ENCODE measurements at regions not wholly inside any gene's neighbourhood (a gene's known extent, or its start where the extent isn't known, plus 50 kb on each side); places are given as distances from the start of the nearest gene placed in this dataset.

DNA sequence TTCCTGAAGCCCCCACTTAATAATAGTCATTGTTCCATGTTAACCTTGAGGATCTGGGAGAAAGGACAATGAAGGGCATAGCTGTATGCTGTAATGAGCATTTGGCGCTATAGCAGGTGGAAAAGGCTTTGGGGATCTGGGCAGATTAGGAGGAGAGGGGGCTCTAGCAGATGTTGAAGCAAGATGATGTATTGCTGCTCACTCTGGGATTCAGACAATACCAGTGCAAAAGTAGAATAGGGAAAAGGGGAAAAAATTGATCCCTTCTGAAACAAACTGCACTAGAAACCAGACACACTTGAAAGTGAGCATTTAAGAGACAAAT, 575.3 kb upstream of the MEF2C start:
- no peak for DNase-seq (ENCODE audit: low spot score)

GRCh38 chr5:89457411-89458331, 574.7 kb upstream of the MEF2C start:
- DNase-seq (ENCODE audit: low spot score), result peak; percentile 25

DNA sequence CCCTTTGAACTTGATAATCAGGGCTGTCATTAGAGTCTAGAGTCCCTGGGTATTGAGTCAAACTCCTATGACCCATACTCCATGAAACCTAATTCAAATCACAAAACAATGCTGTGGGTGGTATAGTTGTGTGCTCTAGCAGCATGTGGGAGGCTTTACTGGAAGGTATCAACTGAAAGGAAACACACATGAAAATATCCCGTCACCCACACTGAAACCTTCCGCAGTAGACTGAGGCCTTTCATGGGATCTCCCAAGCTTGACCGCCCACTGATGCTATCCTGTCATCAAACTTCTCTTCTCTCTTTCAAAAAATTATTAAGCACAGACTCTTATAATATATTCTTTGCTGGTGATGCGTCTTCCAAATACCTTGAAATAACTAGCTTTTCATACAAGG, 569.1 kb upstream of the MEF2C start:
- DNase-seq (ENCODE audit: low spot score), result no peak

GRCh38 chr5:89451263-89451662, 568.3 kb upstream of the MEF2C start:
- no peak for DNase-seq (ENCODE audit: low spot score)

- DNase-seq (ENCODE audit: low spot score), result no peak
Measured at GRCh38 chr5:89450149-89450538, 567.2 kb upstream of the MEF2C start.

DNA sequence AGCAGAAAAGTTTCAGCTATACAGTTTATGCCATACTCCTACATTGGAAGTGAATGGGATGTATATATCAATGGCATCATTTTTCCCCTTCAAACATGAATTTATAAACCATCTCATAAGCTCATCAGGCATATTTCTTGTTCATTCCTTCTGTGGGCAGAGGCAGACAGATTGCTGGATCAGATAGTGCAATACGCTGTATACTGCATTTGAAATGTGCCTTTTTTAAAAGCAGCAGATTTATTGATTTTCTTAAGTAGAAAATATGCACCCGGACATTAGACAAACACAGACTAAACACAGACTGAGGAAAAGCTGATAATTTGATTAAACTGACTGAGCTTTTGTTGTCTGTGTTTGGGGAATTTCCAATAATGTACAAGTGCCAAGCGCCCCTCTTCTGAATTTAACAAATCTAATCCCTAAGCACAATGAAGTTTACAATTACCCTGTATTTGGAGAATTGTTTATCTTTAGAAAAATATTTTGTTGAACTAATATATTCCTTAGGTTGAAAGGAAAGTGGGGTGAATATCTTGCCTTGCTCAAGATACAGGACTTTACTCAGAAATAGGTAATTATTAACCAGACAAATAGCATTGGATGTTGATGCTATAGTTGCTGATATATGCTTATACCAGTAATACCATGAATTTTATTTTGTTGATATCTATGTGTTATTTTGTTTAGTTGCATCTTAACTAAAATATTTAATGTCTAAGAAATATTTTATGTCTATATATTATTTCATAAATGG, 566.6 kb upstream of the MEF2C start:
- no peak for DNase-seq (ENCODE audit: low spot score)

DNA sequence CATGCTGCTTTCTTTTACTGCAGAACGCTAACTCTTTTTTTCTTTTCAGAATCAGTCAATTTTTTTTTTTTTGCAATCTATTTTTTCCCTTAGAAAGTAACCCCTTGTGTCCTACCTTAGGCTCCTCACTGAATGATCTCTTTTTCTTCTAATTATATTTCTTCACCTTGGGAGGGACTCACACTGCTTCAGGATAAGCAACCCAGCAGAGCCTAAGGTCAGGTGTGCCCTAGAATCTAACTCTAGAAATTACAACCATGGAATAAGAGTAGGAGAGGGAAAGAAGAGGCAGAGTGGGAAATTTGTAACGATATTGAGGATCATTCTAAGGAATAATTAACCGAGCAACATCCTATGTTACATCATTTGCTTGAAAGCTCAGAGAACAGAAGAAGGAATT, 564.0 kb upstream of the MEF2C start:
- DNase-seq (ENCODE audit: low spot score), result no peak

- DNase-seq (ENCODE audit: low spot score), result peak; percentile 60
Measured at GRCh38 chr5:89445106-89445745, 562.2 kb upstream of the MEF2C start.

- no peak for DNase-seq (ENCODE audit: low spot score)
Measured at GRCh38 chr5:89444088-89444487, 561.1 kb upstream of the MEF2C start.

DNA sequence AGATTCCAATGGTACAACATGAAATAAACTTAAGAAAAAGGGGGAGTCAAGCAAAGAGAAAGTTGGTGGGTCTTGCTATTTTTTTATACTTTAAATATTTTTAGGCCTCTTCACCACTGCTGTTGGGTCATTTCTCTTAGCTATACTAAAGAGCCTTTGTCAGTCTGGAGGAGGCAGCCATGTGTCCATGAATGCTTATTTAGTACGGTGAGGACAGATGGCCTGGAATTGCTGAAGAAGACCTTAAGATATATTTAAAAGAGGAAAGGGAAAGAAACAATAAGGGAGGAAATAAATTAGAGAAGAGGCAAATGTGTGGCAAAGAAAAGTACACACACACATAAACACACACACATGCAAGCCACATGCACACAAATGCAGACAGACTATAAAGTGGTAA, 560.5 kb upstream of the MEF2C start:
- DNase-seq (ENCODE audit: low spot score), result no peak

DNA sequence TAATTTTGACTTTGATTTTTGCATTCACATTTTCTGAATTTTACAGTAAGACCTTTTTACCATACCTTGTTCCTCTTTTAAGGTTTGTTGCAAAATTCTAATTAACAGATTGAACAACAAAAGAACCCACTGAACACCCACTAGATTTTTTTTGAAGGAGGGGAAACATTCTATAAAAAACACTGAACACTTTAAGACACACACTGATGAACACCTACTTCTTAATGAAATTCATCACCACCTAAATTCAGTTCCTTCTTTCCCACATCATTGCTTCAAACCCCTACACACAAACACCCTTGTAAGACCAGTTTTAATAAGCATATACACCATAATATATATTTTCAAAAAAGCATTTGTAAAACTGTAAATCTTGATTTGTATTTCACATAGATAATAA, 559.0 kb upstream of the MEF2C start:
- DNase-seq (ENCODE audit: low spot score), result no peak

DNA sequence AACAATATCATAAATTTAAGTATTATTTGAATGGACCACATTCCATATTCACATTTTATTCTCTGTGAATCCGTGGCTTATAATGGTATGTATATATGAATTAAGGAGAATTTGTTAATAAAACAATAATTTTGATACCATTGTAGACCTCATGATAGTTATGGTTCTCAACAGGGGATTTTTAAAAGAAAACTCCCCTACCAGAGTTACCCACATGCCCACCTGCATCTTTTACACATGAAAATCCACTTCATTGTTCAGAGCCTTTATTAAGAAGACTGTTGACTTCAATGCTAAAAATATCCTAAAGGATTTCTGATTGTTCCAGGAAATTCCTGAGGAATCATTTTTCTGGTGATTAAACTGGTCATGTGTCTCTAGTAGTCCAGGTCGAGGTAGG, 557.7 kb upstream of the MEF2C start:
- no peak for DNase-seq (ENCODE audit: low spot score)

- DNase-seq (ENCODE audit: low spot score), result no peak
Measured at GRCh38 chr5:89437450-89438435, 554.8 kb upstream of the MEF2C start.

- DNase-seq (ENCODE audit: low spot score), result no peak
Measured at GRCh38 chr5:89436464-89436863, 553.5 kb upstream of the MEF2C start.

GRCh38 chr5:89435347-89435746, 552.4 kb upstream of the MEF2C start:
- no peak for DNase-seq (ENCODE audit: low spot score)

GRCh38 chr5:89428624-89429023, 545.6 kb upstream of the MEF2C start:
- no peak for DNase-seq (ENCODE audit: low spot score)

DNA sequence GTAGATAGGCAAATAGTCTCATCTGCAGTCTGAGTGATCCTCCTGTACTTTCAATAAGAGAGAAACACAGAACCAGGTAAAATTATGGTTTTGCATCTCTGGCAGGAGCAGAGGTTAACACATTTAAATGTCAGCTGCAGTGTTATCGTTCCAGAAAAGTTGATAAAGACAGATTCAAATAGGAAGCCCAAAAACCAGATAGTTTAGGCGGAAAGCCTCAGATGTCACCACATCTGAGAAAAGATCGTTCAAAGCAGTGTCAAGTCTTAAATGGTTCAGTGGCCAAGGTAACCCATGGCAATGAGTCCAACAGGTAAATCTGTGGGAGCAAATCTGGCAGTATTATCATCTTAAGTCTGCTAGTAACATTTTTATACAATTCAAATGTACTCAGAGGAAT, 542.1 kb upstream of the MEF2C start:
- no peak for DNase-seq (ENCODE audit: low spot score)

DNA sequence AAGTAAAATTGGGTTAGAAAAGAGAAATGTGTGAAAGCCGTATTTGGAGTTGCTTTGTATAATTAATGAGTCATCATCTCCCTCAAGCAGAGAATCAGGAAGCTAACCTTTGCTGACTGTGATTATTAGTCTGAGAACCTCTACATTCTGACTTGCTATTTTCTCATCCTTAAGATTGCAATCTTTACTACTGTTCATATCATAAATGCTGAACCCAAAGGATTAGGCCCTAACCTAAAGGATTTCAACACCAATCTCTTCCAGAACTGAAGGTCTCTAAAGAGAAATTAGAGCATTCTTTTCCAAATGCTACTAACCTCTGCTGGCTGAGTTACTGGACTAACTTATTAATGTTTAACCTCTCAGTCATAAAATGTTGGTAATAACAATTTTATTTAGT, 538.1 kb upstream of the MEF2C start:
- DNase-seq (ENCODE audit: low spot score), result no peak

GRCh38 chr5:89418407-89419085, 535.6 kb upstream of the MEF2C start:
- DNase-seq (ENCODE audit: low spot score), result no peak

DNA sequence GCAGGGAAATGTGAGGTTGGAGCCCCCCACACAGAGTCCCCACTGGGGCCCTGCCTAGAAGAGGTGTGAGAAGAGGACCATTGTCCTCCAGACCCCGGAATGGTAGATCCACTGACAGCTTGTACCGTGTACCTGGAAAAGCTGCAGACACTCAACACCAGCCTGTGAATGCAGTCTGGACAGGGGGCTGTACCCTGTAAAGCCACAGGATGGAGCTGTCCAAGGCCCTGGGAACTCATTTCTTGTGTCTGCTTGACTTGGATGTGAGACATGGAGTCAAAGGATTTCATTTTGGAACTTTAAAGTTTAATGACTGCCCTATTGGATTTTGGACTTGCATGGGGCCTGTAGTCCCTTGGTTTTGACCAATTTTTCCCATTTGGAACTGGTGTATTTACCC, 535.0 kb upstream of the MEF2C start:
- no peak for DNase-seq (ENCODE audit: low spot score)

GRCh38 chr5:89417515-89417914, 534.5 kb upstream of the MEF2C start:
- no peak for DNase-seq (ENCODE audit: low spot score)
